Activated CD4-positive, CD25-positive, alpha-beta regulatory T cell treated with anti-CD3 and anti-CD28 coated beads, Interleukin-2, amount 50 U/mL, for 24 hours (primary cell): ENCODE measurements at regions not wholly inside any gene's neighbourhood (a gene's known extent, or its start where the extent isn't known, plus 50 kb on each side); places are given as distances from the start of the nearest gene placed in this dataset.
"Not testable (repeated sequence)": the region's sequence is repeated elsewhere in the genome, so short reads cannot be mapped to it uniquely, and the experiment has no call there.

ENCODE experiments used
- ATAC-seq, 2 donors: fragments of 150-1000 bp; cut with Tn5 transposase; one replicate each; pipeline ENCODE4 v1.10.0; 2021; ENCODE audit warnings: mild to moderate bottlenecking in 1 of 2, moderate library complexity in 1 of 2

DNA sequence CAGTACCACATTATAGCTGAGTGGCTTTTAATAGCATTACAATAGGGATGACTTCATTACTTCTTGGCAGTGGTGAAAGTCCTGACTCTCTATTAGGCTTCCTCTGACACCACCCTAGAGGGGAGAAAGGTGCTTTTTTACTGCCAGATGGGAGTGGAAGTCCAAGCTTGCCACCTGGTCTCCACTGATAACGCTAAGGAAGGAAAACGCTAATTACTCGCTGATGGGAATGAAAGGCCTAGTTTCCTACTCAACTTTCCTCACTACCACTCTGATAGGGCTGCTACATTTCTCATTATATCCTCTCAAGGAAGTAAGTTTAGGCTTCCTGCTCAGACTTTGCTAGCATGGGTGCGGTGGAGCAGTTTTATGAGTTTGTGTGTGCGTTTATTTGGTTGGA lies 62.3 kb upstream of the PAGE3 start:
- no peak for ATAC-seq

DNA sequence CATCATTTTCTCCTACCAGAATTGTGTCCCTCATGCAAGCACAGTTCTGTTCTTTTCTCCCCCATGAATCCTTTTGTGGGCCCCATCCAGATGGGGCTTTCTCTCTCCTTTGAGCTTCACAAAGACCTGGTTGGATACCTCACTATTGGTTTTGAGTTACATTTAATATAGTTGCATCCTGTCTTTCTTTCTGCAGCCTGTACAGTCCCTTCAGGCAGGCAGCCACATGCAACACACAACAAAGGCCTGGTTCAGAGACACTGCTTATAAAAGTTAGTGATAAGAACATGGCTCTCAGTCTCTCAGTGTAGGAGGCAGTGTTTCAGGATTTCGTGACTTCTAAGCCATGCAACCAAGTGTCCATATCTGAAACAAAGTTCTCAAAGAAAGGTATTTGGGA lies 70.6 kb upstream of the PAGE3 start:
- ATAC-seq, result no peak

- no peak for ATAC-seq
Observed at GRCh38 chrX:55336176-55336575, 71.5 kb upstream of the PAGE3 start.

DNA sequence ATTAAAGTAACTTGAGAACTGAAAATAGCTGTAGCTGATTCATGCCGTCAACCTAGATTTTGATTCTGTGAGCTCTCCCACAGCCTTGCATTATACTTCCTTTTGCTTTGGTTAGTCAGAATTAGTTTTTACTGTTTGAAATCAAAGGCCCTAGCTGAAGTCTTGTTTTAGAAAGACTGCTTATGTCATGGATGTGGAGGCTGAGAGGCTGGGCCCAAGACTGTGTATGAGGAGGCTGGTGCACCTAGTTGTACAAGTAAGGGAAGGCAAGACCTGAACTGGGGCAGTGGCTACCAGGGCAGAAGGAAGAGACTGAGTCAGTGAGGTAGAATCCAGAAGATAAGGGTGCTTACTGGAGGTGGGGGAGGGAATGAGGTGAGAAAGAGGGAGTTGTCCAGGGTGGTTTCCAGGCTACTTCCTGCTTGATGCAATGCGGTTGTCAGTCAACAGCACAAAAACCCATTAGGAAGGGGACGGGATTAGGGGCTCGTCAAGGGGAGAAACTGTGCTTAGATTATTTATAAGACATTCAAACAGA lies 76.2 kb upstream of the PAGE3 start:
- no peak for ATAC-seq

GRCh38 chrX:55342533-55343501 lies 78.1 kb upstream of the PAGE3 start:
- ATAC-seq, result peak; percentile 13 to 49

DNA sequence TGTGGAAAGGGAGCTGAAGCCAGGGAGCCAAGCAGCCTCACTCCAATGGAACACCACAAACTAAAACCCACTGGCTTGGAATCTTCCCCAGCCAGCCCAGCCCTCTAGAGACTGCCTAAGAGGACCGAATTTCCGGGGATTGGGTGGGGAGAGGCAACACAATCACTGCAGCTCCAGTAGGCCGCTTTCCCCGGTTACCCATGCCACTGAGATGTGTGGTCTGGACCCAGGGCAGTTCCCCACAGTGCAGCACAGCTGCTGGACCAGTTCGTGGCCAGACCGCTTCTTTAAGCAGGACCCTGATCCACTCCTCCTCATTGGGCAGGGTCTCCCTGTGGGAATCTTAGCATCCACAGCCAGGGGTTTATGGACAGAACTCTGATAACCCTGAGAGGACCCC lies 91.9 kb upstream of the PAGE3 start:
- no peak for ATAC-seq

GRCh38 chrX:55357236-55357635 lies 92.5 kb upstream of the PAGE3 start:
- ATAC-seq, result no peak

- ATAC-seq, result no peak
Observed at GRCh38 chrX:55379396-55379795, 72.5 kb upstream of the MAGEH1 start.

GRCh38 chrX:55389376-55389775 lies 62.6 kb upstream of the MAGEH1 start:
- ATAC-seq, result no peak

GRCh38 chrX:55396836-55397235 lies 55.1 kb upstream of the MAGEH1 start:
- ATAC-seq, result not testable (repeated sequence)
